NCI-H2081 (cell line): ENCODE measurements at regions not wholly inside any gene's neighbourhood (a gene's known extent, or its start where the extent isn't known, plus 50 kb on each side); places are given as distances from the start of the nearest gene placed in this dataset.
A peak's percentile ranks its signal among the peaks of the same experiment; 100 is the strongest.
"Not testable (repeated sequence)": the region's sequence is repeated elsewhere in the genome, so short reads cannot be mapped to it uniquely, and the experiment has no call there.

Experiments used
- DNase-seq, 2 experiments: peaks; one replicate each; lab custom pipeline; 2025; lab: John Stamatoyannopoulos, UW

- DNase-seq = not testable (repeated sequence)
Measured at GRCh38 chr3:74830845-74831244, 216.4 kb upstream of the CNTN3 start.

GRCh38 chr3:74825404-74825803, 210.9 kb upstream of the CNTN3 start:
- DNase-seq = not testable (repeated sequence)

- no peak for DNase-seq
Measured at GRCh38 chr3:74824366-74824765, 209.9 kb upstream of the CNTN3 start.

- DNase-seq = no peak
Measured at GRCh38 chr3:74814181-74814580, 199.7 kb upstream of the CNTN3 start.

- no peak for DNase-seq
Measured at GRCh38 chr3:74812756-74813155, 198.3 kb upstream of the CNTN3 start.

GRCh38 chr3:74808506-74809275, 194.2 kb upstream of the CNTN3 start:
- no peak for DNase-seq

GRCh38 chr3:74801924-74802323, 187.5 kb upstream of the CNTN3 start:
- DNase-seq = no peak

- no peak for DNase-seq
Measured at GRCh38 chr3:74789111-74789510, 174.7 kb upstream of the CNTN3 start.

- peak in 1 of 2 experiments; percentile 17 for DNase-seq
Measured at GRCh38 chr3:74787011-74787410, 172.6 kb upstream of the CNTN3 start.

- no peak for DNase-seq
Measured at GRCh38 chr3:74771401-74771800, 156.9 kb upstream of the CNTN3 start.

GRCh38 chr3:74768010-74768409, 153.6 kb upstream of the CNTN3 start:
- DNase-seq = no peak

GRCh38 chr3:74766405-74766804, 151.9 kb upstream of the CNTN3 start:
- DNase-seq = no peak

GRCh38 chr3:74763830-74764229, 149.4 kb upstream of the CNTN3 start:
- DNase-seq = no peak

- DNase-seq = no peak
Measured at GRCh38 chr3:74756674-74757073, 142.2 kb upstream of the CNTN3 start.

GRCh38 chr3:74752290-74752689, 137.8 kb upstream of the CNTN3 start:
- no peak for DNase-seq

- DNase-seq = no peak
Measured at GRCh38 chr3:74751775-74752174, 137.3 kb upstream of the CNTN3 start.

GRCh38 chr3:74750901-74751300, 136.4 kb upstream of the CNTN3 start:
- DNase-seq = no peak

GRCh38 chr3:74739242-74739641, 124.8 kb upstream of the CNTN3 start:
- no peak for DNase-seq

GRCh38 chr3:74722211-74722610, 107.8 kb upstream of the CNTN3 start:
- DNase-seq = no peak

GRCh38 chr3:74713977-74714376, 99.5 kb upstream of the CNTN3 start:
- no peak for DNase-seq

GRCh38 chr3:74711913-74712512, 97.6 kb upstream of the CNTN3 start:
- no peak for DNase-seq

- DNase-seq = no peak
Measured at GRCh38 chr3:74709951-74710350, 95.5 kb upstream of the CNTN3 start.

- no peak for DNase-seq
Measured at GRCh38 chr3:74693696-74694393, 79.4 kb upstream of the CNTN3 start.
